GM18861 (cell line): ENCODE measurements at regions not wholly inside any gene's neighbourhood (a gene's known extent, or its start where the extent isn't known, plus 50 kb on each side); places are given as distances from the start of the nearest gene placed in this dataset.
"Not testable (repeated sequence)": the region's sequence is repeated elsewhere in the genome, so short reads cannot be mapped to it uniquely, and the experiment has no call there.

Experiments used
- ATAC-seq: cut with Tn5 transposase; IDR thresholded peaks from one replicate; pipeline ENCODE4 v1.9.1; 2021; ENCODE audit not compliant: unreplicated experiment

- no peak for ATAC-seq
Observed at GRCh38 chr4:36587909-36588472, 306.6 kb downstream of the DTHD1 start.

DNA sequence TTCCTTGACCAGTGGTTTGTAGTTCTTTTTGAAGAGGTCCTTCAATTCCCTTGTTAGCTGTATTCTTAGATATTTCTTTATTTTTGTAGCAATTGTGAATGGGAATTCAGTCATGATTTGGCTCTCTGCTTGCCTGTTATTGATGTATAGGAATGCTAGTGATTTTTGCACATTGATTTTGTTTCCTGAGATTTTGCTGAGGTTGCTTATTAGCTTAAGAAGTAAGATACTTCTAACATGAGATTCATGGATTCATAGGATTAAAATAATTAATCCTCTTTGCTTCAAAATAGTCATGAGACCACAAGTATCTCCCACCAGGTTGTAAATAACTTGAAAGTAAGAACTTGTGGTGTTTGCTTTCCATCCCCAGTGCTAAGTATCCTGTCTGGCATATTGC lies 308.9 kb downstream of the DTHD1 start:
- ATAC-seq = no peak

DNA sequence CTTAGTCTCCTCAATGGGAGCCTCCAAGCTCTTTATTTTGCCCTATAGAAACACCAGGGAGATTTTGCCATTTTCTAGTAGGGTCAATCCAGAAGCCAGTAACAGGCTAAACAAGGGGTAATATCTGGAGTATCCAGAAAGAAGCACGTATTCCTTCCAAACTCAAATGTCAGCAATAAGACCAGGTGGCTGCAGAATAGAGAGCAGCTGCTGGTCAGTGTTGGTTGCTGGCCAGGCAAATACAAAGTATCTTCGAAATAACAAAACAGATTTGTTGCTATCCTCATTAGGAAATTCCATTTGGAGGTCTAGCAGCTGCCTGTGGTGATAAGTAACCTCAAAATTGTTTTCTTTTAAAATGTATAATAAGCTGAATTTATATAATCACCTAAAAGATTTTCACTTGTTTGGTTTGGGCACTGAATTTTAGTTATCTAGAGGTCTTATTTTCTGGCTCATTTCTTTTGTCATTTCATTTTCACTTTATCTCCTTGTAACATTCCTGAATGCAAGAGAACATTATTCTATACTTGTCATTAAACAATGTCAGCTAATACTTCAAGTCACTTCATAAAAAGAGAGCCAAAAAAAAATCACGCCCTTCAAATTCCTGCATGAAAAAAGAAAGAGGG lies 320.6 kb downstream of the DTHD1 start:
- no peak for ATAC-seq

DNA sequence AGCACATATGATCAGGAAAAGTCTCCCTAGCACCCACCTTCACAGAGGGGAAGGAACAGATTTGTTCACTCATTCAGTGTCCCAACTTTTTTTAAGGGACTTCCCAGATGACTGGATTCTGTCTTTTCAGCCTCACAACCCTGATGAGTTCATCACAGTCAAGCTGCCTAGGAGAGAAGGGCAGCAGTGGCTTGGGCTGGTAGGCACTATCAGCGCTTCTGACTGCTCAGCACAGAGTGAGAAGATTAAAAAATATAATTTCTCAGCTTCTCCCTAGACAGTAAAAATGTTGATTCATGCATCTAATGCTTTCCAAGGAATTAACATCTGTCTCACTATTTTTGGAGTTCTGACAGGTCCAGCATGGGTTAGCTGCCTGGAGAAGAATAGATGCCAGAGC lies 328.2 kb downstream of the DTHD1 start:
- no peak for ATAC-seq

DNA sequence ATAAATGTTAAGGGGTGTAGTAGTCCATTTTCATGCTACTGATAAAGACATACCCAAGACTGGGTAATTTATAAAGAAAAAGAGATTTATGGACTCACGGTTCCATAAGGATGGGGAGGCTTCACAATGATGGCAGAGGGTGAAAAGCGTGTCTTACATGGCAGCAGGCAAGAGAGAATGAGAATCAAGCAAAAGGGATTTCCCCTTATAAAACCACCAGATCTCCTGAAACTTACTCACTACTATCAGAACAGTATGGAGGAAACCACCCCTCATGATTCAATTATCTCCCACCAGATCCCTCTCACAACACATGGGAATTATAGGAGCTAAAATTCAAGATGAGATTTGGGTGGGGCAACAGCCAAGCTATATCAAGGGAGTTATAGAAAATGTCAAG lies 329.2 kb downstream of the DTHD1 start:
- no peak for ATAC-seq

DNA sequence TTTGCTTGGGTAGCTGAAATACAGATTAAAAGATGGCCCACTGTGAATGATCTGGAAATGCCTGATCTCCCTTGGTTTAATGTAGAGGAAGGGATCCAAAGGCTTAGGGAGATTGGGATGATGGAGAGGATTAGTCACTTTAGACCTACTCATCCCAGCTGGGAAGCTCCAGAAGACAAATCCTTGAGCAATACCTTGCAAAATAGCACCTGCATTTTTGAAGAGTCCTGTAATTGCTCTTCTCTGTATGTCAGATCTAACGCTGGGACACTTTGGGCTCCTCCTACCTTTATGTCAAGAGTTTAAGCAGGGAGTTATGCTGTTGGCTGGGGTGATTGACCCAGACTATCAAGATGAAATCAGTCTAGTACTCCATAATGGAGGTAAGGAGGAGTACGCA lies 331.7 kb downstream of the DTHD1 start:
- not testable (repeated sequence) for ATAC-seq

DNA sequence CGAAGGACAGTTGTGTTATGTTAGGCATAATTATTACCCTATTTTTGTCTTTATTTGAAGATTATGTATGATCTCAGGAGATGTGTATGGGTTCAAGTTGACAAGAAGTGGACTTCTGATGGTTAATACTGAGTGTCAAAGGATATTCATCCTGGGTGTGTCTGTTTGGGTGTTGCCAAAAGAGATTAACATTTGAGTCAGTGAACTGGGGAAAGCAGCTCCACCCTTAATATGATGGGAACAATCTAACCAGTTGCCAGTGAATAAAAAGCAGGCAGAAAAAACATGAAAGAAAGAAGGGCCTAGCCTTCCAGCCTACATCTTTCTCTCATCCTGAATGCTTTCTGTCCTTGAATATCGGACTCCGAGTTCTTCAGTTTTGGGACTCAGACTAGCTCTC lies 332.6 kb downstream of the DTHD1 start:
- ATAC-seq = no peak

DNA sequence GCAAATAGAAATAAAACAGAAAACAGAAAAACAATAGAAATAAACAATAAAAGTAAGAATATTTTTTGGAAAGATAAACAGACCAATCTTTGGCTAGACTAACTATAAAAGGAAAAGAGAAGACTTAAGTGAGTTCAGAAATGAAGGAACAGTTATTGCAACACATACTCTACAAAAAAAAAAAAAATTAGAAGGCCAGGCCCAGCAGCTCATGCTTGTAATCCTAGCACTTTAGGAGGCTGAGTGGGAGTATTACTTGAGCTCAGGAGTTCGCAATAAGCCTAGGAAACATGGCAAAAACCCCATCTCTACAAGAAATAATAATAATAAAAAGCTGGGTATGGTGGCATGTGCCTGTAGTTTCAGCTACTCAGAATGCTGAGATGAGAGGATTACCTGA lies 336.7 kb downstream of the DTHD1 start:
- ATAC-seq = no peak

GRCh38 chr4:36624030-36624429 lies 342.6 kb downstream of the DTHD1 start:
- ATAC-seq = no peak

DNA sequence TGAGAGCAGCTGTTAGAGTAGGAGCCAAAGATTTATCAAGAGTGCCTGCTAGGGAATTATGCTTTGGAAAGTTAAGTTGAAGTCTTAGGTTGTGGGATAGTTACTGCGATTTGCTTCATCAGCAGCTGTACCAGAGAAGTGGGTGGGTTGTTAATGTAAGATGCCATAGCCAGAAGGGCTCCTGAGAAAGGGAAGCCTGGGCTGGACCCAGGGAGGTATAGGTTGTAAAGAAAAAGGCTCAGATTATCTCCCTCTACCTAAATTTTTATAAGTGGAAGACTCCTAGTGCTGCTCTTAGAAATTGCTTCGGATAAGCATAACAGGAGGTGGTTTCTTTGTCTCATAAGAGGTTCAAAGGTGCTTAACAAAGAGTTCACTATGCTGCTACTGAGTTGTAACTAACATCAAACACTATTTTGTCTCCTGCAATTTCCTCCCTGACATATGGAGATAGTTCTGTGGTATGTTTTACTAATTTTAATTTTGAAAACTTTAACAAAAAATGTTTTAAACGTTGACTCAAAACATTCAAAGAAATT lies 356.9 kb downstream of the DTHD1 start:
- ATAC-seq = no peak

GRCh38 chr4:36640876-36641275 lies 359.5 kb downstream of the DTHD1 start:
- no peak for ATAC-seq

- ATAC-seq = peak; percentile 100
Observed at GRCh38 chr4:36651253-36651652, 369.8 kb downstream of the DTHD1 start.

DNA sequence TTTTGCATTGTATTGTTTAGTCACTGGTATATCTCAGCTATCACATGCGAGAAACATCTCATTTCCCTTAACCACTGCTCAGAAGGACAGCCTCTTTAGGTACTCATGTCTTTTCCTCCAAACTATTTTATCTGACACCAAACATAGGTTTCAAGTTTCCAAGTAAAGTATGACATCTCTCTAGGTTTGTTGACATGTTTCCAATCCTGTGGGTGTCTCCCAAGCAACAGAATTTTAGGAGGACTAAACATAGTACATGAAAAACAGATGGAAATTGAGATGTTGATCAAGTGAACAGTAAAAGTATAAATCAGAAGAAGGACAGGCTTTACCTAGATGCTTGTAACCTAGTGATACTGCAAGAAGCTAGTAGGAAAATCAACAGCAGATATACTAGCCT lies 371.4 kb downstream of the DTHD1 start:
- ATAC-seq = no peak

GRCh38 chr4:36665985-36666527 lies 384.6 kb downstream of the DTHD1 start:
- no peak for ATAC-seq

- ATAC-seq = no peak
Observed at GRCh38 chr4:36675436-36675835, 394.0 kb downstream of the DTHD1 start.

DNA sequence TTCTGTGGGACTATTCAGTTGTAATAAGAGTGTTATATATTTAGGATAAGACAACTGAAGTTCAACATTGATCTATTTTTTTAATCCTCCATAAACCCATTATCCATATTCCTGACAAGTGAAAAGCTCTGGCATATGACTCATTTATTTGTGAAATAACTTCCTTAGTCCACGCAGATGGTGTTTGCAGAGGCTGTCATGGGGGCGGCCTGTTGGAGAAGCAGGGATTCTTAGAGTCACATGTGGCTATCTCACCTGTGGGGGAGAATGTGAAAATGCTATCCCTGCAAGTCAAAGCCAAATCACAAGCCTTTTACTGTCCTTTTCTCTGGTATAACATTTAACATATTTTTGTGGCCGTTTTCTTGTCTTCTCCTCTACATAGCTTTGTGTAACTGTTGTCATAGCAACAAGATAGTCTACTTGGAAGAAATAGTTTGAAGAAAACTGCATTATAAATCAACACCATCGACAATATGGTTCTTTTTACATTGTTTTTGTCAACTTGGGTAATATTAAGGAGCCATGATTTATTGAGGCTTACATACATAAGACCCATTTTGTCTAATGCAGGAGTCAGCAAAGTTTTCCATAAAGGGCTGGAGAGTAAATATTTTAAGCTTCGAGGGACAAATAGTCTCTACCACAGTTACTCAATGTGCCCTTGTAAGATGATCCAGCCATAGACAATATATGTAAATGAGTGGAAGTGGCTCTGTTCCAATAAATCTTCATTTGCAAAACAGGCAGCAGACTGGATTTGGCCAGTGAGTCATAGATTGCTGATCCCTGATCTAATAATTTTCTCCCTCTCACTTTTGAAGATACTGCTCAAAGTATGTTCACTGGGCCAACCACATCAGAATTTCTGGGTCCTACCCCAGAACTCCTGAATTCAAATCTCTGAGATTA lies 395.0 kb downstream of the DTHD1 start:
- no peak for ATAC-seq

DNA sequence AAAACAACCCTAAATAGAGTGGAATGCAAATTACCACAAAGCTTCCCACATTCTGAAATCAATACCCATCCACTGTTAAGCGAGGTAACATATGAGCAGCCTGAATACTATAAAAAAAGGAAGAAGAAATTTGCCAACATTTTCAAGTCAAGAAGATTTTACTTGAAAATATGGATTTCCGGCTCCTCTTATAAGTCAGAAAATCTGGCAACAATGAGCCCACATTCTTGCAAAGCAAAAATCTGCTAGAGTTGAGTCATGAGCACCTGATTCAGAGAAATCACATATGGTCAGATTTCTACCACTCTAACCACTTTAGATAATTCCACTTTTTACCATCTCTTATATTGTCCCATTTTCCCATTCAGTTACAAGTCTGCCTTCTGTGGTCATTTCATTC lies 395.7 kb downstream of the DTHD1 start:
- no peak for ATAC-seq

DNA sequence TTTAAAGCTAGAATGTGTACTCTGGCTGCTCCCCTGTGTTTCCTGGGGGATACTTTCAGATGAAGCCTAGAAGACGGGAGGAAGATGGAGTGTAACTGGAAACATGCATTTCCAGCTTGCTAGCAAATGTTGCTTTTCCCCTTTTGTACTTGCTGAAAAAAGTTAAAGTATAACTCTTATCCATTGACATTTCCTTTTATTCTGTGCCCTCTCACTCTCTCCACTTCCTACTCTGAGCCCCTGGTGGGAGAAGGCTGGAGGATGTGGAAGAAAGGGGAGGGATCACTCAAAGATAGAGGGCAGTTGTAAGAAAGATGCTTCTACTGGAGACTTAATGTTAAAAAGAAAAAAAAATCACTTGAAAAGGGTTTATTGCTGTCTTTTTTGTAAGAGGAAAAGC lies 396.5 kb downstream of the DTHD1 start:
- no peak for ATAC-seq

DNA sequence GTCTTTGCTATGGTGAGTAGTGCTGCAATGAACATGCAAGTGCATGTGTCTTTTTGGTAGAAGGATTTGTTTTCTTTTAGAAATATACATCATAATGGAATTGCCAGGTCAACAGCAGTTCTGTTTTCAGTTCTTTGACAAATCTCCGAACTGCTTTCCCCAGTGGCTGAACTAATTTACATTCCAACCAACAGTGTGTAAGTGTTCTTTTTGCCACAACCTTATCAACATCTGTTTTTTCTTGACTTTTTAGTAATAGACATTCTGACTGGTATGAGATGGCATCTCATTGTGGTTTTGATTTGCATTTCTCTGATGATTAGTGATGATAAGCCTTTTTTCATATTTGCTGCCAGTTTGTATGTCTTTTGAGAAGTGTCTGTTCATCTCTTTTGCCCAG lies 406.3 kb downstream of the DTHD1 start:
- no peak for ATAC-seq

- no peak for ATAC-seq
Observed at GRCh38 chr4:36692586-36692985, 411.2 kb downstream of the DTHD1 start.

GRCh38 chr4:36702245-36702644 lies 420.8 kb downstream of the DTHD1 start:
- ATAC-seq = no peak

GRCh38 chr4:36704289-36704688 lies 422.9 kb downstream of the DTHD1 start:
- no peak for ATAC-seq
